Astrocyte (in vitro differentiated cells and primary cell): ENCODE measurements at regions not wholly inside any gene's neighbourhood (a gene's known extent, or its start where the extent isn't known, plus 50 kb on each side); places are given as distances from the start of the nearest gene placed in this dataset.

Experiments
- DNase-seq: peaks from one replicate; pipeline ENCODE4 v3.0.0-alpha.2; 2010; ENCODE audit warnings: low read depth
- FAIRE-seq: peaks from 2 replicates; lab custom pipeline; 2011; peaks lifted over from hg19 to GRCh38; lab: Jason Lieb, UNC
- H2AFZ ChIP-seq: 2 replicates; pipeline ENCODE4 v1.6.0; 2012; ENCODE audit warnings: low read depth, low read length, inconsistent platforms
- H3K27ac ChIP-seq: 2 replicates; pipeline ENCODE4 v1.5.1; 2011; ENCODE audit warnings: low read depth, low read length, inconsistent platforms
- H3K27me3 ChIP-seq: 2 replicates; pipeline ENCODE4 v1.6.0; 2011; ENCODE audit warnings: low read length, inconsistent platforms; ENCODE audit not compliant: insufficient read depth
- H3K36me3 ChIP-seq: 2 replicates; pipeline ENCODE4 v1.5.1; 2011; ENCODE audit warnings: low read length, inconsistent platforms; ENCODE audit not compliant: insufficient read depth
- H3K4me1 ChIP-seq: 2 replicates; pipeline ENCODE4 v1.5.1; 2011; ENCODE audit warnings: low read length, inconsistent platforms; ENCODE audit not compliant: insufficient read depth
- H3K4me2 ChIP-seq: 2 replicates; pipeline ENCODE4 v1.6.0; 2012; ENCODE audit warnings: low read length, inconsistent platforms
- H3K4me3 ChIP-seq: 2 replicates; pipeline ENCODE4 v1.5.1; 2011; ENCODE audit warnings: low read depth, mild to moderate bottlenecking, low read length, inconsistent platforms; ENCODE audit not compliant: insufficient read depth
- H3K79me2 ChIP-seq: 2 replicates; pipeline ENCODE4 v1.6.0; 2012; ENCODE audit warnings: mild to moderate bottlenecking, low read length, inconsistent platforms; ENCODE audit not compliant: insufficient read depth
- H3K9ac ChIP-seq: 2 replicates; pipeline ENCODE4 v1.6.0; 2012; ENCODE audit warnings: mild to moderate bottlenecking, low read length, inconsistent platforms
- H3K9me3 ChIP-seq: 2 replicates; pipeline ENCODE4 v1.5.1; 2012; ENCODE audit warnings: low read depth, mild to moderate bottlenecking, low read length, inconsistent platforms; ENCODE audit not compliant: insufficient read depth
- H4K20me1 ChIP-seq: 2 replicates; pipeline ENCODE4 v1.6.0; 2012; ENCODE audit warnings: low read length, inconsistent platforms; ENCODE audit not compliant: insufficient read depth
- H3K27ac Mint-ChIP-seq: one replicate; pipeline ENCODE4 v1.8.0; 2021; ENCODE audit warnings: mild to moderate bottlenecking, mixed read lengths; ENCODE audit not compliant: unreplicated experiment
- H3K27me3 Mint-ChIP-seq: one replicate; pipeline ENCODE4 v1.8.0; 2021; ENCODE audit warnings: low read depth, mixed read lengths; ENCODE audit not compliant: unreplicated experiment
- H3K36me3 Mint-ChIP-seq: one replicate; pipeline ENCODE4 v1.8.0; 2021; ENCODE audit warnings: low read depth, mixed read lengths; ENCODE audit not compliant: unreplicated experiment
- H3K4me1 Mint-ChIP-seq: one replicate; pipeline ENCODE4 v1.8.0; 2021; ENCODE audit warnings: low read depth, mixed read lengths; ENCODE audit not compliant: unreplicated experiment
- H3K4me3 Mint-ChIP-seq: one replicate; pipeline ENCODE4 v1.8.0; 2021; ENCODE audit warnings: mild to moderate bottlenecking, moderate library complexity, mixed read lengths; ENCODE audit not compliant: unreplicated experiment
- H3K9me3 Mint-ChIP-seq: one replicate; pipeline ENCODE4 v1.8.0; 2021; ENCODE audit warnings: mild to moderate bottlenecking, mixed read lengths; ENCODE audit not compliant: unreplicated experiment
- CTCF ChIP-seq: IDR thresholded peaks from 2 replicates; pipeline ENCODE4 v1.5.1; 2011; ENCODE audit warnings: low read depth, mild to moderate bottlenecking, inconsistent platforms, low read length, moderate library complexity; ENCODE audit not compliant: insufficient read depth
- EZH2 ChIP-seq: IDR thresholded peaks from 2 replicates; pipeline ENCODE4 v1.6.1; 2012; ENCODE audit warnings: mild to moderate bottlenecking, low read length, inconsistent platforms; ENCODE audit not compliant: insufficient read depth

- Histone ChIP-seq H4K20me1 (no peaks in the 10 kb centered on the region), H3K9me3 (no peaks in the 10 kb centered on the region), H3K4me2 (no peak overlapping the region), H3K4me1 (no peaks in the 10 kb centered on the region), H3K9ac (no peak overlapping the region), H3K27ac (no peak overlapping the region), H2AFZ (no peak overlapping the region), H3K36me3 (no peaks in the 10 kb centered on the region), H3K79me2 (no peaks in the 10 kb centered on the region), H3K27me3 (no peaks in the 10 kb centered on the region), H3K4me3 (no peak overlapping the region)
- no peaks in the 10 kb centered on the region for H3K4me1 Mint-ChIP-seq
- H3K36me3 Mint-ChIP-seq, result no peaks in the 10 kb centered on the region
- peaks cover 2% of the 10 kb centered on the region for H3K27me3 Mint-ChIP-seq
- H3K4me3 Mint-ChIP-seq, result no peak overlapping the region
- H3K27ac Mint-ChIP-seq, result no peak overlapping the region
- FAIRE-seq, result no peak
- no peak for TF ChIP-seq CTCF
- no peak for TF ChIP-seq EZH2
- no peaks in the 10 kb centered on the region for H3K9me3 Mint-ChIP-seq
- no peak for DNase-seq
Measured at GRCh38 chr5:167167191-167167795, 1124.2 kb upstream of the WWC1 start.

- Histone ChIP-seq H3K79me2 (no peaks in the 10 kb centered on the region), H3K4me2 (no peak overlapping the region)
- DNase-seq, result no peak
Measured at GRCh38 chr5:167168971-167169370, 1122.5 kb upstream of the WWC1 start.

More at GRCh38 chr5:167168971-167169370, 1122.5 kb upstream of the WWC1 start:
- Mint-ChIP-seq H3K4me1 (peaks cover 3% of the 10 kb centered on the region), H3K36me3 (no peaks in the 10 kb centered on the region), H3K27ac (no peak overlapping the region), H3K27me3 (peaks cover 2% of the 10 kb centered on the region), H3K4me3 (no peak overlapping the region), H3K9me3 (no peaks in the 10 kb centered on the region)
- Histone ChIP-seq H3K36me3 (no peaks in the 10 kb centered on the region), H3K27ac (no peak overlapping the region), H3K9ac (no peak overlapping the region), H3K9me3 (no peaks in the 10 kb centered on the region), H4K20me1 (no peaks in the 10 kb centered on the region), H3K4me1 (no peaks in the 10 kb centered on the region), H2AFZ (no peak overlapping the region), H3K27me3 (no peaks in the 10 kb centered on the region), H3K4me3 (no peak overlapping the region)
- no peak for FAIRE-seq
- TF ChIP-seq EZH2 (no peak), CTCF (no peak)
